ENCODE measurements at regions not wholly inside any gene's neighbourhood (a gene's known extent, or its start where the extent isn't known, plus 50 kb on each side); places are given as distances from the start of the nearest gene placed in this dataset.
"Not testable (repeated sequence)": the region's sequence is repeated elsewhere in the genome, so short reads cannot be mapped to it uniquely, and the experiment has no call there.

DNA sequence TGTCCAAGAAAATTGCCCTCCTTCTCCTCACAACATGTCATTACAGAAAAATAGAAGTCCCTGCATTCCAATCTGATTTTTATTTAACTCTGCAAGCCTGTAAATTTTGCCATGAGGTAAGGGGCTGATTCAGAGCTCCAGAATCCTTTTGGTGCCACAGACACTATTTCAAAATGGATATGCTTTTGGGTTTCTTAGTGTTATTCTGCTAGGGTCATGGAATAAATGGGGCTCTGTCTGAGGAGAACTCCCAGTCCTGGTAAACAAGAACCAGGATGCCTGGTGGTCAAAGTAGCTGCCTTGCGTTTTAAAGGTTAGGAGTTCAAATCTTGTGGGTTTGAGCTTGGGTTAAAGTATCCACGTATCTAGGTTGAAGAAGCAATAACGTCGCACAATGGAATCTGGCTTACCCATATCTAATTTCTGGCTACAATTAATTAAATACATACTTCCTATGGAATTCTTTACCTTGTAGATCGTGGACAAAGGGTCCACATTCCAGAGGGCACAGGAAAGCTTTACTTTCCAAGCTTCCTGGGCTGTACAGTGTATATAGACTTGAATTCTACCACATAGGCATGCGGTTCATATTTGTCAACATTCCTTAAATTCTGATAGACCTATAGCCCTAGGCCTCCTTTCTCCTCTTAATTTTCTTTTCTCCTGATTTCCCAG, 98.0 kb upstream of the CDC42BPA start:
- peak; percentile 27 for DNase-seq (ENCODE audit: low spot score)

DNA sequence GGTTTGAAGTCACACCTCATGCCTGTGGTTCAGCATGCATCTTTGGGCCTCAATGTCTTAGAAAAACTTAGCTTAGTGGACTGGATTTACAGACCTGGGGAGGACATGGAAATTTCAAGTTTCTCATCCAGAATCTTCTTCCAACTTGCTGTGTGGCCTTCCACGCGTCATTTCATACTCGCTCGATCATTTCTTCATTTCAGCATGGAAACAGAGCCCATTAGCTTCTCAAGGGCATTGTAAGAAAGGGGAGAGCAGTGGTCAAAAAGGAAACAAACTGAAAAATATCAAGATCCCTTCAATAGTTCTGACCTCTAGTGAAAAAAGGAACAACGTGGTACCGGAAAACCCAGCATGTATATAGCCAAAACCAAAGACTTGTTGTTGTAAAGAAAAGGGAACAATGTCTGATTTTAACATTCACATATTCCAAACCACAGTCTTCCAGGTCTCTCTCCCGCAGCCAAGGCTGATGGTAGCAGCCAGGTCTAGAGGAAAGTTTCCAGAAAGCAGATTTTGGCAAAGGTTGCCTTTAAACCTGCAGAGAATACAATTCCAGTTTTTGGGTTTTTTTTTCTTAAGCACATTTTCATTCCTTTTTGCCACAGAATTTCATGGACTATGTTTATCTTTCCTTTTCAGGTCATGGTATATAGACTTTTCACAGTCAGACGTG, 97.0 kb upstream of the CDC42BPA start:
- DNase-seq (ENCODE audit: low spot score) = no peak

DNA sequence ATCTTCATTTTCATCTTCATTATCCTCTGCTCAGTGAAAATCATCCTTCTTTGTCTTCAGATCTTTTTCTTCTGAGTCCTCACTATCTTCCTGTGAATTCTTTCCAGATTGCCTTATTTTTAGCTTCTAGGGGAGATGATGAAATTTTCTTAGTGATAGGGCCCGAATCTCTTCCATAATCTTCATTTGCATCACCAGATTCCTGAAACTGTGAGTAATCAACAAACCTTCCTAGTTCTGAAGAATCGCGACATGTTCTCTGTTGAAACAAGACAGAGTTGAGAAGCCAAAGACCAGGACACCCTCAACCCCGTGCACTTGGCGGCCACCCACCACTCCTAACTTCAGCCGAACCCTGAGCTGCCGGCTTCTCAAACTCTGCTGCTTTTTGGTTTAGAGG, 92.8 kb upstream of the CDC42BPA start:
- DNase-seq (ENCODE audit: low spot score) = no peak

DNA sequence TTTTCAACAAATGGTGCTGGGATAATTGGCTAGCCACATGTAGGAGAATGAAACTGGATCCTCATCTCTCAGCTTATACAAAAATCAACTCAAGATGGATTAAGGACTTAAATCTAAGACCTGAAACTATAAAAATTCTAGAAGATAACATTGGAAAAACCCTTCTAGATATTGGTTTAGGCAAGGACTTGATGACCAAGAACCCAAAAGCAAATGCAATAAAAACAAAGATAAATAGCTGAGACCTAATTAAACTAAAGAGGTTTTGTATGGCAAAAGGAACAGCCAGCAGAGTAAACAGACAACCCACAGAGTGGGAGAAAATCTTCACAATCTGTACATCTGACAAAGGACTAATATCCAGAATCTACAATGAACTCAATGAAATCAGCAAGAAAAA, 88.0 kb upstream of the CDC42BPA start:
- DNase-seq (ENCODE audit: low spot score) = not testable (repeated sequence)

DNA sequence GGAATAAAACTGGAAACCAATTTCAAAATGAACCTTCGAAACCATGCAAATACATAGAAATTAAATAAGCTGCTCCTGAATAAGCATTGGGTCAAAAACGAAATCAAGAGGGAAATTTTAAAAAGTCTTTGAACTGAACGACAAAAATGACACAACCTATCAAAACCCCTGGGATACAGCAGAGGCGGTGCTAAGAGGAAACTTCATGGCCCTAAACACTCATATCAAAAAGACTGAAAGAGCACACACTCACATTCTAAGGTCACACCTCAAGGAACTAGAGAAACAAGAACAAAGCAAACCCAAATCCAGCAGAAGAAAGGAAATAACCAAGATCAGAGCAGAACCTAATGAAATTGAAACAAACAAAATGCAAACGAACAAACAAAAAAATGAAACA, 85.2 kb upstream of the CDC42BPA start:
- no peak for DNase-seq (ENCODE audit: low spot score)

DNA sequence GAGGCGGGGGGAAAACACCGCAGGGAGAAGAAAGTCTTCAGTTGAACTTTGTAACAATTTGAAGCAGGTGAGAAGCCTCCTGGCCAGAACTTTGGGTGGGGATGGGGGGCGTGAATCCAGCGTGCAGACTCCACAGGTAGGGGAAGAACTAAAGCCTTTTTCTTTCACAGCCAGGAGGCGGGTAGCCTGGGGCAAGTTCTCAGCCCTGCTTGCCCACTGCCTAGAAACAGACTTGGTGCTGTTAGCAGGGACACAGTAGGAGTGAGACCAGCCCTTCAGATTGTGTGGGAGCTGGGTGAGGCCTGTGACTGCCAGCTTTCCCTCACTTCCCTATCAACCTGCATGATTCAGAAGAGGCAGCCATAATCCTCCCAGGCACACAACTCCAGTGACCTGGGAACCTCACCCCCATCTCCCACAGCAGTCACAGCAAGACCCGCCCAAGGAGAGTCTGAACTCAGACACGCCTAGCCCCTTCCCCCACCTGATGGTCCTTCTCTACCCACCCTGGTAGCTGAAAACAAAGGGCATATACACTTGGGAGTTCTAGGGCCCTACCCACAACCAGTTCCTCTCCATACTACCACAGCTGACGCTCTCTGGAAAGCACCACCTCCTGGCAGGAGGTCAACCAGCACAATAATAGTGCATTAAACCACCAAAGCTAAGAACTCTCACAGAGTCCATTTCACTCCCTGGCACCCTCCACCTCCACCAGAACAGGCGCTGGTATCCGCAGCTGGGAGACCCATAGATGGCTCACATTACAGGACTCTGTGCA, 83.5 kb upstream of the CDC42BPA start:
- no peak for DNase-seq (ENCODE audit: low spot score)

DNA sequence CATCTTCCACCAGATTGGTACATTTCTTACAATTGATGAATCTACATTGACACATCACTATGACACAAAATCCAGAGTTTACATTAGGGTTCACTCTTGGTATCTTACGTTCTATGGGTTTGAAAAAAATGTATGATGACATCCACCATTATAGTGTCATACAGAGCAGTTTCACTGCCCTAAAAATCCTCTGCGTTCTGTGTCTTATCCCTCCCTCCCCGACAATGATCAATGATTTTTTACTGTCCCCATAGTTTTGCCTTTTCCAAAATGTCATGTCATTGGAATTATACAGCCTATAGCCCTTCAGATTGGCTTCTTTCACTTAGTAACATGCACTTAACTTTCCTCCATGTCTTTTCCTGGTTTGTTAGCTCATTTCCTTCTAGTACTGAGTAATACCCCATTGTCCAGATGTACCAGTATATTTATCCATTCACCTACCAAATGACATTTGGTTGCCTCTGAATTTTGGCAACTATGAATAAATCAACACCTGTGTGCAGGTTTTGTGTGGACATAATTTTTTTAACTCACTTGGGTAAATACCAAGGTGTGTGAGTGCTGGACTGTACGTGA, 80.9 kb upstream of the CDC42BPA start:
- DNase-seq (ENCODE audit: low spot score) = no peak

DNA sequence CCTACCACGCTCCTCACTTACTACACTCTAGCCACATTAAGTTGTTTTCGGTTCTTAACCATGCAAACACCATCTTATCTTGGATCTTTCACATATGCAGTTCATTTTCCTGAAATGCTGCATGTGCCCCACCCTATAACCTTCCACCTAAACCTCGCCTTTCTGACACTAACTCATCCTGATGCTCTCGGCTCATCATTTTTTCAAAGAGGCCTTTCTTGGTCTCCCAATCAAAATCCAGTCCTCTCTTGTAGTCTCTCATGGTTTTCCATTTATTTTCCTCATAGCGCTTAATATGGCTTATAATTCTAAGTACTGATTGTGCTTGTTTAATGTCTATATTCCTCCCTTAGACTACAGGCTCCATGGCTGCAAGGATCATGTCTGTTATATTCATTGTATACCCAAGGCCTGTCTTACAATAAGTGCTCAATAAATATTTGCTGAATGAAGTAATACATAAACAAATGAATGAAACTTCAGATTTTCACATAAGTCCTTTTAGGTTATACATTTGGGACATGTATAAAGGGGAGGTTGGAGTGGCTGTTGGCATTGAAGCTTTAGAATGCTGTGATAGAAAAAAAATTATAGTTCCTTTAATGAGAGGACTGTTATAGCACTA, 79.2 kb upstream of the CDC42BPA start:
- no peak for DNase-seq (ENCODE audit: low spot score)

DNA sequence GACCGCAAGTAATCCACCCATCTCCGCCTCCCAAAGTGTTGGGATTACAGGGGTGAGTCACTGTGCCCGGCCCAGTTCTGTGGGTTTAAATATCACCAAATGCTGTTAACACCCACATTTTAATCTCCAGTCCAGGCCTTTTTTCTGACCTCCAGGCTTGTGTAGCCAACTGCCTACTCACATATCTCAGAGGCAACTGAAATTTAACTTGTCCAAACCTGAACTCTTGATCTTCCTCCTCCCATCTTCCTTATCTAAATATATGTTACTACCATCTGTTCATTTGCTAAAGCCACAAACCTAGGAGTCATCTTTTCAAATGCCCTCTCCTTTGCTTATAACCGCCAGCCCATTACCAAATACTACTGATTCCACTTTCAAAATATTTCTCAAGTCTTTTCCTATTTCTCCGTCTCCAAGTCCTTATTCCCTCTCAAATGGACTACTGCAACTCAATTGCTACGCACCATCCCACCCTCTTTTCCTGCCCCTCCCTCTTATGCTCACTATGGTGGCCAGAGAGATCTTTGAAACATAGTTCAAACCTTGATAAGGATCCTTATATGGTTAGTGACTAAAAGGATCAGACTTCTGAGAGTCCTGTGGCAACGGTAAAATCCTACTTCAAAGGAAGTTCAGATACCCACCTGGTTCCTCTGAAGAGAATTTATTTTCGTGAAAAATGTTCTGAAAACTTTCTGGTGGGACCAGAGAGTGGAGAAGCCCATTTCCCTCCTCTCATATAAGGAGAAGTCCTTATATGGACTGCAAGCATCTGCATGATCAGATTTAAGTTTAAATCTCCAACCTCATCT, 78.5 kb upstream of the CDC42BPA start:
- DNase-seq (ENCODE audit: low spot score) = no peak

DNA sequence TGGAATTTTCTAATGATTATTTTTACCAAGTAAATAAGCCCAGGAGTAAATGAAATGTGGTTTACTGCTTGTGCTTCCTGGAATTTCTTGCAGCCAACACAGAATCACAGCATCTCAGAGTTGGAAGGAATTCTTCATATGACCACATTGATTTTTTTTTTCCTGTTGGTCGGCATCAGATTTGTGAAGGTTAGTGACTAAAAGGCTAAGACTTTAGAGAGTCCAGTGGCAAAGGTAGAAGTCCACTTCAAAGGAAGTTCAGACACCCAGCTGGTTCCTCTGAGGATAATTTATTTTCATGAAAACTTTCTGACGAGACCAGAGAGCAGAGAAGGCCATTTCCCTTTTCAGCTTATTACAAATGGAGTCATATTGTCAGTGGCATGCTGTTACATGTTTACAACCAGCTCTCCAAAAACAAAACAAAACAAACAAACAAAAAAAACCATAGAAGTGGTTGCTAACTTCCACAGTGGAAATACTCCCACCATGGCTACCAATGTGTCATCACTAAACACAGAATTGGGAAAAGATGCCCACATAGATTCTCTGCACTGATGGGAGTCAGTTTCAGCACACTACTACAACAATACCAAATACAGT, 77.2 kb upstream of the CDC42BPA start:
- DNase-seq (ENCODE audit: low spot score) = no peak

DNA sequence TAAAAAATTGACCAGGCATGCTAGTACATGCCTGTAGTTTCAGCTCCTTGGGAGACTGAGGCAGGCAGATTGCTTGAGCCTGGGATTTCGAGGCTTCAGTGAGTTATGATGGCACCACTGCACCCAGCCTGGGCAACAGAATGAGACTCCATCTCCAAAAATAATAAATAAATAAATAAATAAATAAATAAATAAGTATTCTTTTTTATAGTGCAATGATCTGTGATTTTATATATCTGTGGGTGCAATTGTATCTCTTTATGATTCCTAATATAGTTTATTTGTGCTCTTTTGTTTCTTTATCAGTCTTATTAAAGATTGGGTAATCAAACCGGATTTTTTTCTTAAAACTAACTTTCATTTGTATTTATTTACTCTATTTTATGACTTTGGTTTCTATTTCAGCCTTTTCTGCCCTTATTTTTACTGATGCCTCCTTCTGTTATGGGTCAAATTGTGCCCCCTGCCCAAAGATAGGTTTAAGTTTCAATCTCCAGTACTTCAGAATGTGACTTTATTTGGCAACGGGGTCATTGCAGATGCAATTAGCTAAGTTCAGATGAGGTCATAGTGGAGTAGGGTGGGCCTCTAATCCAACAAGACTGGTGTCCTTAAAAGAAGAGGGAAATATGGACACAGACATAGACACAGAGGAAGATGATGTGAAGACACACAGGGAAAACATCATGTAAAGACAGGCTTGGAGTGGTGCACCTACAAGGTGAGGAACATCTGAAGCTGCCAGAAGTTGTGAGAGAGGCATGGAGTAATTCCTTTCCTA, 74.9 kb upstream of the CDC42BPA start:
- no peak for DNase-seq (ENCODE audit: low spot score)

DNA sequence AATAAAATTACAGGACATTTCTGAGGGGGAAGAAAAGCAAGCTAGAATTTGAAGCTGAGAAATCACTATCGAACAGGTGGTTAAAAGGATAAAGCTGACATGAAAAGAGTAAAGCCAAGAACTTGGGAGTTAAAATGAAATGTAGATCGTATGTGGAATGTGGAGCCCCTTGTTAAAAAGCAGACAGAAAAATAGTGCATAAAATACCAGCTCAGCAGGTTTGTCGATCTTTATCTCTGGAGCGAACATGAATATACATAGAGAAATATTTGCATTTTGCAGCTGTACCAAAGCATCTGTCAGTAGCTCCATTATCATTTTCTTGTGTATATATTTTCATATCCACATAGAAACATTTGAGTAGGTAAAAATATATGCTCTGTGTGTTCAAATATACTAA, 73.6 kb upstream of the CDC42BPA start:
- no peak for DNase-seq (ENCODE audit: low spot score)

DNA sequence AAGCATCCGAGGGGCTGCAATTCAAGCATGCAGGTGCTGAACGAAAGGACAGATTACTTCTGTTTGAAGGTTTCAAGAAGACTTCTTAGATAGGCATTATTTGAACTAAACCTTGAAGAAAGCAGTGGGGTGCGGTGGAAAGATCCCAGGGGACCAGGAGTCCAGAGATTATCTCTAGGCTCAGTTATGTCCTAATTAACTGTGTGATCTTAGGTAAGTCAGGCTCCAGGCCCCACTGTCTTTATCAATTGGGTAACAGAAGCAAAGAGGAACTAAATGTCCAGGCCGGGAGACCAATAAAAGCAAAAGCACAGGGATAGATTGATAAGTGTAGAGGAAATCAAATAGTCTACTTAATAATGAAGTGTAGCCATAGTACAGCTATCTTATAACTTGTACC, 72.9 kb upstream of the CDC42BPA start:
- no peak for DNase-seq (ENCODE audit: low spot score)

DNA sequence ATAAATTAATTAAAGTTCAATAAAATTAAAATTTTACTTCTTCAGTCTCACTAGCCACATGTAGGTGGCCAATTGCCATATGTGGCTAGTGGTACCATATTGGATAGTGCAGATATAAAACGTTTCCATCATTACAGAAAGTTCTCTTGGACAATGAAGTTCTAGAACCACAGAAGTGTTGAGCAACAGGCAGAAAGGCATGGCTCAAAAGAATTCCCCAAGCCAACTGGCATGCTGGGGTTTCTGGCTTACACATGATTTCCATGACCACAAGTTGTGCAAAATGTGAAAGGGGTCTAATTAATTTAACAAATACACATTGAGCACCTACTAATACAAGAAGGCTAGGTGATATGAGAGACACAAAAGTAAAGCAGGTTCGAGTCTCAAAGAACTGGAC, 72.2 kb upstream of the CDC42BPA start:
- no peak for DNase-seq (ENCODE audit: low spot score)

DNA sequence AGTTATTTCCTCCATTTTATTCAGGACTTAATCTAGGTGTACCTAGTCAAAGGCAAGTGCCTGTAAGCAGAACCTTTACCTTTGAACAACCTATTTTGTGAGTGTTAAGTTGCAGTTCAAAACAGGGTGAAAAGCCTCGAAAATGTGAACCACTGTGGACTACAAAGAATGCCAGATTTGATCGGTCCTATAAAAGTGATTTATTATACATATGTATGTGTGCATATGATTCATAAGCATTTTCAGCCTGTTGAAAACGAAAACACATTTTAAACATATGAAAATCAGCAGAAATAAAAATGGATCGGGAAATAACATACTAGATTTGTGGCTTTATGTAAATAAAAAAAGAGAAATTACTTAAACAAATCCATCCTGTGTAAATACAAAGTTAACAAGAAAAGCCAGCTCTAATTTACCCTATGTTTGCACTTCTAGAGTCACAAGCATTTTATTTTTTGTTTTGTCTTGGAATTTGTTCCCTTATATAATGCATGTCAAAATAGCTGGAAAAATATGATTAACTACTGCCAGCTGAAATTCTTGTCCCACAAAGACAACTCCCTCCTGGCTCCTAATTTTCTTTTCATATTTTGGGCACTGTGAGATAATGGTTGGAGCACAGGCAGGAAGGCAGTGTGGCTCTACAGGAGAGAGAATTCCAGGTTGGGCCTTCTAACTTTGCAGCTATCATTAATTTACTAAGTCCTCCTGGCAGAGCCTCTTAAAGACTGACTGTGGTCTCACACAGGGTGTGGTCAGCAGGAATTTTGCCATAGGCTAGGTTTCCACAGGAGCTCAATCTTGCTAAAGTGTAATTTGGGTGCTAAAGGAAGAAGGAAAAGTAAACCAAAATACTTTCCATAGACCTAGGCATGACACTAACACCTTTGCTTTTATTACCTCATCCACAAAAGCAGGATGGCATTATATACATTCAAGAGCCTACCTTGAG, 70.2 kb upstream of the CDC42BPA start:
- no peak for DNase-seq (ENCODE audit: low spot score)

DNA sequence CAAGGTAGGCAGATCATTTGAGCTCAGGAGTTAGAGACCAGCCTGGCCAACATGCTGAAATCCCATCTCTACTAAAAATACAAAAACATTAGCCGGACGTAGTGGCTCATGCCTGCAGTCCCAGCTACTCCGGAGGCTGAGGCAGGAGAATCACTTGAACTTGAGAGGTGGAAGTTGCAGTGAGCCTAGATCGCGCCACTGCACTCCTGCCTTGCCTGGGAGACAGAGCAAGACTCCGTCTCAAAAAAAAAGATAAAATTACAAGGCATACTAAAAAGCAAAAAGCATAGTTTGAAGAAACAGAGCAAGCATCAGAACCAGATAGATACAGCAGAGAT, 61.2 kb upstream of the CDC42BPA start:
- DNase-seq (ENCODE audit: low spot score) = no peak

DNA sequence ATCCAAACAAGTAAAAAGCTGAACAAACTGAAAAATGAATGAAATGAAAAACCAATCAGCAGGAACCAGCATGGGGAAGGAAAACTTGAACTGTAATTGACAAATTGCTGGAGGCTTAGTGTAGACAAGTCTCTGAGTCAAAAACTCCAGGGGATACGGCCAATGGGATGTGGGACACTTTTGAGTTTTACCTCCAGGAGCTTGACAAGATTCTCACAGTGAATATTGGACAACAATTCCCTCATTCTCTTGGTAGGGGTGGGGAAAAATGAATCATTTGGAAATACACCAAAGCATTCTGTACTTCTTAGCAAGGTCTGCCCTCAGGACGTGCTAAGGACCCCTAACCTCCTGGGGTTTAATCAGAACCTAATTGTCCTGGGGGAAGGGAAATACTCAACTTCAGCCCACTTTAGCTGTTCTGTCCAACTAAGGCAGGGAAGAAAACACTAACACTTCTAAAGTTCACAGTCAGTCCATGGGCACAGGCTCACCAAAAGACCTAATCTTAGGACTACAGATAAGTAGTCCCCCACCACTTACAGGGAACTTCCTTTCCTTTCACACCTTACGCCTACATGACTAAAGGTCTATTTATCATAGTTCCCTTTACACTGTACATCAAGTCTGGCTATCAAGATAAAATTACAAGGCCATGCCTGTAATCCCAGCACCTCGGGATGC, 60.7 kb upstream of the CDC42BPA start:
- DNase-seq (ENCODE audit: low spot score) = no peak

DNA sequence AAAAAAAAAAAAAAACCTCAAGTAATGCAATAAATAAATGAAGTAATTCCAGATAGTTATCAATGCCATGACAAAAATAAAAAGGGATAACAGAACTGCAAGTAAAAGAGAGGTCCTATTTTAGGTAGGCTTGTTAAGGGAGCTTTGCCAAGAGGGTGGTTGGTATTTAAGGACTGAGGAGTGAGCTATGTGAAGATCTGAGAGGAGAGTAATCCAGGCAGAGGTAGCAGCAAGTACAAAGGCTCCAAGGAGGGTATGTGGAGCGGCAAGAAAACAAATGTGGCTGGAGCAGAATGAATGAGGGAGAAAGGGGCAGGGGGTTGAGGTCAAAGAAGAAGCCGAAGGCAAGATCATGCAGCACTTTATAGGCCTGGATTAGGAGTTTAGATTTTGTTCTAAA, 59.9 kb upstream of the CDC42BPA start:
- no peak for DNase-seq (ENCODE audit: low spot score)

DNA sequence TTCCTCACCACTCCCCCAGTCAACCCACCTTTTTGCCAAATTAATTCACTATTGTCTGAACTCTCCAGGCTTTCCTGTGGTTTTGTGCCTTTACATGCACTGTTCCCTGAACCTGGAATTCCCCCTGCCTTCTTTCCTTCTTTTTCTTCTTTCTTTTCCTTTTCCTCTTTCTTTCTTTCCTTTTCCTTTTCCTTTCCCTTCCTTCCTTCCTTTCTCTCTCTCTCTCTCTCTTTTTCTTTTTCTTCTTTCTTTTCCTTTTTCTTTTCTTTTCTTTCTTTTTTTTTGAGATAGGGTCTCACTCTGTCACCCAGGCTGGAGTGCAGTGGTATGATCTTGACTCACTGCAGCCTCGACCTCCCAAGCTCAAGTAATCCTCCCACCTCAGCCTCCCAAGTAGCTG, 56.6 kb upstream of the CDC42BPA start:
- DNase-seq (ENCODE audit: low spot score) = no peak
